MM.1S (cell line): ENCODE measurements at regions not wholly inside any gene's neighbourhood (a gene's known extent, or its start where the extent isn't known, plus 50 kb on each side); places are given as distances from the start of the nearest gene placed in this dataset.

Experiments
- DNase-seq: peaks from one replicate; pipeline ENCODE4 v3.0.0-alpha.2; 2015
- H2AFZ ChIP-seq: fragments of 300-600 bp; sonication (generic); 2 replicates; pipeline ENCODE4 v1.6.0; 2016; ENCODE audit warnings: antibody characterized with exemption, low read length
- H3F3A ChIP-seq: fragments of 300-600 bp; sonication (generic); 2 replicates; pipeline ENCODE4 v1.6.1; 2016; ENCODE audit warnings: mild to moderate bottlenecking, antibody characterized with exemption, low read length, moderate library complexity, mixed read lengths; ENCODE audit not compliant: insufficient read depth
- H3K27ac ChIP-seq: fragments of 300-600 bp; sonication (generic); 2 replicates; pipeline ENCODE4 v1.5.1; 2016; ENCODE audit warnings: mild to moderate bottlenecking, low read length
- H3K27me3 ChIP-seq: fragments of 300-600 bp; sonication (generic); replicated peaks from 2 replicates; pipeline ENCODE4 v1.6.0; 2016; ENCODE audit warnings: low read length; ENCODE audit not compliant: insufficient read depth
- H3K36me3 ChIP-seq: fragments of 300-600 bp; sonication (generic); replicated peaks from 2 replicates; pipeline ENCODE4 v1.6.1; 2016; ENCODE audit warnings: mild to moderate bottlenecking, low read length, mixed read lengths; ENCODE audit not compliant: insufficient read depth
- H3K4me1 ChIP-seq: fragments of 300-600 bp; sonication (generic); 2 replicates; pipeline ENCODE4 v1.6.1; 2016; ENCODE audit warnings: low read length, mixed read lengths
- H3K4me2 ChIP-seq: fragments of 300-600 bp; sonication (generic); 2 replicates; pipeline ENCODE4 v1.6.0; 2016; ENCODE audit warnings: low read depth, low read length
- H3K4me3 ChIP-seq: fragments of 300-600 bp; sonication (generic); 2 replicates; pipeline ENCODE4 v1.5.1; 2016; ENCODE audit warnings: low read length, mixed read lengths
- H3K79me2 ChIP-seq: fragments of 300-600 bp; sonication (generic); 2 replicates; pipeline ENCODE4 v1.6.1; 2016; ENCODE audit warnings: mixed run types, low read length, mixed read lengths
- H3K9ac ChIP-seq: fragments of 300-600 bp; sonication (generic); 2 replicates; pipeline ENCODE4 v1.6.1; 2016; ENCODE audit warnings: low read length, mixed read lengths
- H3K9me2 ChIP-seq: fragments of 300-600 bp; sonication (generic); replicated peaks from 2 replicates; pipeline ENCODE4 v1.6.1; 2016; ENCODE audit warnings: mild to moderate bottlenecking, low read length, mixed read lengths; ENCODE audit not compliant: insufficient read depth
- H3K9me3 ChIP-seq: fragments of 300-600 bp; sonication (generic); replicated peaks from 2 replicates; pipeline ENCODE4 v1.6.1; 2016; ENCODE audit warnings: mild to moderate bottlenecking, low read length, mixed read lengths; ENCODE audit not compliant: insufficient read depth
- H4K20me1 ChIP-seq: fragments of 300-600 bp; sonication (generic); 2 replicates; pipeline ENCODE4 v1.6.1; 2016; ENCODE audit warnings: mild to moderate bottlenecking, low read length, moderate library complexity, mixed read lengths; ENCODE audit not compliant: insufficient read depth
- EZH2 ChIP-seq: fragments of 300-600 bp; sonication (generic); optimal IDR thresholded peaks from 2 replicates; pipeline ENCODE3; 2017; ENCODE audit warnings: low read depth, mild to moderate bottlenecking, antibody characterized with exemption, low read length, mixed read lengths
- EZH2phosphoT487 ChIP-seq: fragments of 300-600 bp; sonication (generic); IDR thresholded peaks from 2 replicates; pipeline ENCODE4 v1.6.1; 2018; ENCODE audit warnings: antibody characterized with exemption, low read length
- TF ChIP-seq, protein P1 (sequence below): fragments of 300-600 bp; sonication (generic); IDR thresholded peaks from 2 replicates; pipeline ENCODE4 v1.5.1; 2016; ENCODE audit warnings: antibody characterized with exemption, low read length, mixed read lengths

- Histone ChIP-seq H3F3A (peaks cover 4% of the 10 kb centered on the region; the same call in 1 of the 2 replicates), H3K4me1 (0 out of 2 replicates have a peak, but pooled peaks cover 8% of the 10 kb centered on the region), H3K27me3 (no peaks in the 10 kb centered on the region), H3K79me2 (no peaks in the 10 kb centered on the region), H3K4me3 (no peak overlapping the region), H3K36me3 (no peaks in the 10 kb centered on the region), H3K9me3 (no peaks in the 10 kb centered on the region), H3K4me2 (no peak overlapping the region), H4K20me1 (no peaks in the 10 kb centered on the region), H3K27ac (no peak overlapping the region), H3K9ac (no peak overlapping the region), H2AFZ (no peak overlapping the region), H3K9me2 (no peaks in the 10 kb centered on the region)
- no peak for TF ChIP-seq EZH2
- TF ChIP-seq, protein P1, sequence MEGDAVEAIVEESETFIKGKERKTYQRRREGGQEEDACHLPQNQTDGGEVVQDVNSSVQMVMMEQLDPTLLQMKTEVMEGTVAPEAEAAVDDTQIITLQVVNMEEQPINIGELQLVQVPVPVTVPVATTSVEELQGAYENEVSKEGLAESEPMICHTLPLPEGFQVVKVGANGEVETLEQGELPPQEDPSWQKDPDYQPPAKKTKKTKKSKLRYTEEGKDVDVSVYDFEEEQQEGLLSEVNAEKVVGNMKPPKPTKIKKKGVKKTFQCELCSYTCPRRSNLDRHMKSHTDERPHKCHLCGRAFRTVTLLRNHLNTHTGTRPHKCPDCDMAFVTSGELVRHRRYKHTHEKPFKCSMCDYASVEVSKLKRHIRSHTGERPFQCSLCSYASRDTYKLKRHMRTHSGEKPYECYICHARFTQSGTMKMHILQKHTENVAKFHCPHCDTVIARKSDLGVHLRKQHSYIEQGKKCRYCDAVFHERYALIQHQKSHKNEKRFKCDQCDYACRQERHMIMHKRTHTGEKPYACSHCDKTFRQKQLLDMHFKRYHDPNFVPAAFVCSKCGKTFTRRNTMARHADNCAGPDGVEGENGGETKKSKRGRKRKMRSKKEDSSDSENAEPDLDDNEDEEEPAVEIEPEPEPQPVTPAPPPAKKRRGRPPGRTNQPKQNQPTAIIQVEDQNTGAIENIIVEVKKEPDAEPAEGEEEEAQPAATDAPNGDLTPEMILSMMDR, result no peak
- no peak for TF ChIP-seq EZH2phosphoT487
- DNase-seq, result no peak
Measured at GRCh38 chr4:129974730-129975129, 878.8 kb downstream of the C4orf33 start.

DNA sequence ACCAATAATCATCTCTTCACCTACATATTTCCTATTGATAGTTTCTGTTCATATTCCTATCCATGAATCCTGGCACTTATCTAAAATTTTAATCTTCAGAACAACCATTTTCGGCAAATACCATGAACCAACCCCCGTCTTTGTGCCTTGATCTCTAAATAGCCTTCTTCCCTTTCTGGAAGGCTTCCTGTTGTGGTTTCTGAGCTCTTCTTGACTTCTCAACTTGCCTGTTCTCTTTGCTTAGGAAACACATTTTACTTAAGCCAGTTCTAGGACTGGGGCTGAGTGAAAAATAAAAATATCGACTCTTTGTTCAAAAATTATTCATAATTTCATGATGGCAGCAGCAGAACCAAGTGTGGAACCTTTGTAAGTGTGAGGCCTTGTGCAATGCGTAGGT is 882.4 kb downstream of the C4orf33 start:
- H3K79me2 ChIP-seq, result no peaks in the 10 kb centered on the region
- H3K9me3 ChIP-seq, result no peaks in the 10 kb centered on the region
- 0 out of 2 replicates have a peak, but pooled peaks cover 6% of the 10 kb centered on the region for H3K4me1 ChIP-seq
- no peaks in the 10 kb centered on the region for H4K20me1 ChIP-seq
- H3K36me3 ChIP-seq, result no peaks in the 10 kb centered on the region
- H3K9me2 ChIP-seq, result no peaks in the 10 kb centered on the region
- no peak overlapping the region; the same call in 1 of the 2 replicates for H3K4me2 ChIP-seq
- H3K4me3 ChIP-seq, result no peak overlapping the region
- TF ChIP-seq, protein P1, result no peak
- TF ChIP-seq EZH2phosphoT487, result no peak
- H3K27ac ChIP-seq, result no peak overlapping the region
- no peaks in the 10 kb centered on the region for H3K27me3 ChIP-seq
- no peak for DNase-seq
- no peaks in the 10 kb centered on the region for H3F3A ChIP-seq
- H3K9ac ChIP-seq, result no peak overlapping the region
- H2AFZ ChIP-seq, result no peak overlapping the region

GRCh38 chr4:129988957-129989356 is 893.0 kb downstream of the C4orf33 start:
- no peaks in the 10 kb centered on the region for H4K20me1 ChIP-seq
- H3K9me3 ChIP-seq, result no peaks in the 10 kb centered on the region
- no peaks in the 10 kb centered on the region for H3F3A ChIP-seq
- H2AFZ ChIP-seq, result no peak overlapping the region
- no peak overlapping the region for H3K27ac ChIP-seq
- no peak overlapping the region for H3K4me3 ChIP-seq
- no peaks in the 10 kb centered on the region for H3K27me3 ChIP-seq
- TF ChIP-seq, protein P1, result no peak
- no peak for TF ChIP-seq EZH2phosphoT487
- TF ChIP-seq EZH2, result no peak
- no peaks in the 10 kb centered on the region for H3K4me1 ChIP-seq
- H3K36me3 ChIP-seq, result no peaks in the 10 kb centered on the region
- DNase-seq, result no peak
- no peak overlapping the region for H3K9ac ChIP-seq
- H3K4me2 ChIP-seq, result no peak overlapping the region
- H3K9me2 ChIP-seq, result no peaks in the 10 kb centered on the region
- H3K79me2 ChIP-seq, result no peaks in the 10 kb centered on the region
